DOHH2 (cell line): ENCODE measurements at regions not wholly inside any gene's neighbourhood (a gene's known extent, or its start where the extent isn't known, plus 50 kb on each side); places are given as distances from the start of the nearest gene placed in this dataset.

ENCODE experiments used
- H3F3A ChIP-seq: fragments of 200-600 bp; sonication (generic), shearing (Covaris generic); 2 replicates; pipeline ENCODE4 v1.6.0; 2016; ENCODE audit warnings: antibody characterized with exemption, mild to moderate bottlenecking; ENCODE audit not compliant: control insufficient read depth, insufficient read depth
- H3K27ac ChIP-seq: fragments of 200-600 bp; sonication (generic); 2 replicates; pipeline ENCODE4 v1.5.1; 2014; ENCODE audit warnings: low read depth, mild to moderate bottlenecking, low read length, moderate library complexity
- H3K27me3 ChIP-seq: fragments of 200-600 bp; sonication (generic); 2 replicates; pipeline ENCODE4 v1.6.1; 2014; ENCODE audit warnings: mild to moderate bottlenecking, low read length, mixed read lengths; ENCODE audit not compliant: control insufficient read depth
- H3K36me3 ChIP-seq: fragments of 200-600 bp; sonication (generic); 2 replicates; pipeline ENCODE4 v1.6.1; 2014; ENCODE audit warnings: mild to moderate bottlenecking, low read length, moderate library complexity, mixed read lengths; ENCODE audit not compliant: control insufficient read depth
- H3K4me1 ChIP-seq: fragments of 200-600 bp; sonication (generic); 2 replicates; pipeline ENCODE4 v1.6.1; 2014; ENCODE audit warnings: mild to moderate bottlenecking, low read length, mixed read lengths; ENCODE audit not compliant: control insufficient read depth
- H3K4me2 ChIP-seq: fragments of 200-600 bp; sonication (generic); 2 replicates; pipeline ENCODE4 v1.6.0; 2014; ENCODE audit warnings: mild to moderate bottlenecking, low read length, moderate library complexity
- H3K4me3 ChIP-seq: fragments of 200-600 bp; sonication (generic); 2 replicates; pipeline ENCODE4 v1.5.1; 2014; ENCODE audit warnings: mild to moderate bottlenecking, low read length, mixed read lengths
- H3K79me2 ChIP-seq: fragments of 200-600 bp; sonication (generic); 2 replicates; pipeline ENCODE4 v1.6.1; 2014; ENCODE audit warnings: mild to moderate bottlenecking, low read length, mixed read lengths; ENCODE audit not compliant: control insufficient read depth
- H3K9me2 ChIP-seq: fragments of 200-600 bp; sonication (generic); replicated peaks from 2 replicates; pipeline ENCODE4 v1.6.1; 2014; ENCODE audit warnings: mild to moderate bottlenecking, low read length, mixed read lengths; ENCODE audit not compliant: control insufficient read depth
- H3K9me3 ChIP-seq: fragments of 200-600 bp; sonication (generic); 2 replicates; pipeline ENCODE4 v1.6.1; 2014; ENCODE audit warnings: antibody characterized with exemption, low read length, mixed read lengths; ENCODE audit not compliant: control insufficient read depth, insufficient read depth
- H4K20me1 ChIP-seq: fragments of 200-600 bp; sonication (generic); 2 replicates; pipeline ENCODE4 v1.6.0; 2014; ENCODE audit warnings: low read depth, mild to moderate bottlenecking, antibody characterized with exemption, low read length, moderate library complexity; ENCODE audit not compliant: control insufficient read depth, insufficient read depth
- CTCF ChIP-seq: fragments of 200-600 bp; sonication (generic); IDR thresholded peaks from one replicate; pipeline ENCODE4 v1.5.1; 2014; ENCODE audit warnings: antibody characterized with exemption, mild to moderate bottlenecking, low read depth, low read length; ENCODE audit not compliant: poor library complexity, severe bottlenecking
- EZH2phosphoT487 ChIP-seq: fragments of 200-600 bp; sonication (generic); IDR thresholded peaks from 2 replicates; pipeline ENCODE4 v1.6.1; 2017; ENCODE audit warnings: borderline replicate concordance, mild to moderate bottlenecking, antibody characterized with exemption, low read length, moderate library complexity, mixed read lengths

DNA sequence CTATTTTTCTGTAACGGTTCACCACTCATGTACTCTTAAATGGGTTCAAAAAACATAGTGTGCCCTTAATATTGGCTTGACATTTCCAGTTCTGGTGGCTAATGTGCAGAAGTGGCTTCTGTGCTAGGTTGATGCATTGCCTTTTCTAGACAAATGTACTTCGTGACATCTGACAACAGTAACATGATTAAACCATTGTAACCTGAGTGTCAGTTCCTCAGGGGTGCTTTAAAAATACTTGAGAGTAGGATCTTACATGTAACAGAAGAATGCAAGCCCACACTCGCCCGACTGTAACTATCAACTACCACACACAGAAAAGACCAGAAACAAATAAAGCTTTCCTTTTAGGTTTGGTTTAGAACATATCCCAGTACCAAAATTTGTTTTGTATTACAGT is 393.4 kb upstream of the NFE2L3 start:
- Histone ChIP-seq H4K20me1 (no peaks in the 10 kb centered on the region), H3K9me2 (no peaks in the 10 kb centered on the region), H3F3A (no peaks in the 10 kb centered on the region), H3K27ac (no peak overlapping the region), H3K79me2 (no peaks in the 10 kb centered on the region), H3K9me3 (no peaks in the 10 kb centered on the region), H3K27me3 (0 out of 2 replicates have a peak, but pooled peaks cover 8% of the 10 kb centered on the region), H3K4me3 (no peak overlapping the region), H3K4me2 (no peak overlapping the region), H3K4me1 (no peaks in the 10 kb centered on the region), H3K36me3 (no peaks in the 10 kb centered on the region)
- no peak for TF ChIP-seq EZH2phosphoT487
- TF ChIP-seq CTCF, result no peak

GRCh38 chr7:25759286-25759685 is 392.7 kb upstream of the NFE2L3 start:
- no peak overlapping the region for H3K4me2 ChIP-seq
- H3K27me3 ChIP-seq, result 0 out of 2 replicates have a peak, but pooled peaks cover 8% of the 10 kb centered on the region
- no peaks in the 10 kb centered on the region for H3K9me2 ChIP-seq
- no peaks in the 10 kb centered on the region for H3K9me3 ChIP-seq
- no peak overlapping the region for H3K27ac ChIP-seq
- no peaks in the 10 kb centered on the region for H3K79me2 ChIP-seq
- H3K36me3 ChIP-seq, result no peaks in the 10 kb centered on the region
- H3K4me1 ChIP-seq, result no peaks in the 10 kb centered on the region
- no peaks in the 10 kb centered on the region for H3F3A ChIP-seq
- H3K4me3 ChIP-seq, result no peak overlapping the region
- no peaks in the 10 kb centered on the region for H4K20me1 ChIP-seq
- TF ChIP-seq EZH2phosphoT487, result no peak
- no peak for TF ChIP-seq CTCF

DNA sequence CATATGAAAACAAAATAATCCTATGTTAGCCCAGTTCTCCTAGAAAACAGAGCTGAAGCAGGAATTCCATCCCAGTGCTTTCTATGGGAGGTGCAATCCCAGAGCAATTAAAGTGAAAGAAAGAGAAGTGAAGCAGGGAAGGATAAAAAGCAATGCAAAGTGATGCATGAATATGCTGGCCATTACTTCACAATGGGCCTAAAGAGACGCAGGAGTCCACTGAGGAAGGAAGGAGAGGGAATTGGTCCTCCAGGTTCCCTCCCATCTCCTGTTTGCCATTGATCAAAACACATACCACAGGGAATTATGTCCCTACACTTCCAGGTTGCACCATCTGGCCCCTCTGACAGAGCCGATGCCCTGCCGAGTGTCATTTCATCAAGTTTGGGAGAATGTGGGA is 392.2 kb upstream of the NFE2L3 start:
- Histone ChIP-seq H3K4me1 (no peaks in the 10 kb centered on the region), H3K79me2 (no peaks in the 10 kb centered on the region), H3K27ac (no peak overlapping the region), H3K36me3 (no peaks in the 10 kb centered on the region), H3K27me3 (0 out of 2 replicates have a peak, but pooled peaks cover 8% of the 10 kb centered on the region), H4K20me1 (no peaks in the 10 kb centered on the region), H3F3A (no peaks in the 10 kb centered on the region), H3K9me2 (no peaks in the 10 kb centered on the region), H3K4me3 (no peak overlapping the region), H3K9me3 (no peaks in the 10 kb centered on the region), H3K4me2 (no peak overlapping the region)
- no peak for TF ChIP-seq EZH2phosphoT487
- no peak for TF ChIP-seq CTCF
